IMR-90 (cell line): ENCODE measurements at regions not wholly inside any gene's neighbourhood (a gene's known extent, or its start where the extent isn't known, plus 50 kb on each side); places are given as distances from the start of the nearest gene placed in this dataset.

ENCODE experiments used
- ATAC-seq: fragments of 200-7000 bp; cut with Tn5 transposase; 2 replicates; pipeline ENCODE4 v1.9.1; 2020; ENCODE audit warnings: low read depth, mild to moderate bottlenecking, moderate library complexity
- BruUV-seq: library from RNA; stranded (reverse); fragments of 400-500 nt; replicated peaks from 2 replicates; lab custom pipeline; 2021; lab: Mats Ljungman, UMichigan
- CTCF ChIA-PET: fragments of 300-600 bp; formaldehyde crosslinking; extraction: SDS; loops from one replicate; lab custom pipeline; 2021; ENCODE audit warnings: antibody characterized with exemption; lab: Yijun Ruan, JAX
- POLR2A ChIA-PET: fragments of 300-600 bp; sonication (Branson Sonifier 250); formaldehyde crosslinking; loops from one replicate; lab custom pipeline; 2022; ENCODE audit warnings: antibody characterized with exemption; ENCODE audit not compliant: unreplicated experiment; lab: Charles Lee
- DNase-seq: peaks from one replicate; pipeline ENCODE4 v3.0.0; 2013
- H2AFZ ChIP-seq: replicated peaks from 2 replicates; pipeline ENCODE3; 2013; ENCODE audit warnings: low read length, mild to moderate bottlenecking; ENCODE audit not compliant: poor library complexity
- H2AK5ac ChIP-seq: 2 replicates; pipeline ENCODE4 v1.6.1; 2013; ENCODE audit warnings: low read depth, low read length, inconsistent platforms
- H2AK9ac ChIP-seq: replicated peaks from 2 replicates; pipeline ENCODE3; 2013; ENCODE audit warnings: mild to moderate bottlenecking, low read depth, low read length, moderate library complexity; ENCODE audit not compliant: poor library complexity
- H2BK120ac ChIP-seq: 2 replicates; pipeline ENCODE4 v1.6.1; 2013; ENCODE audit warnings: low read depth, low read length, inconsistent platforms
- H2BK15ac ChIP-seq: 3 replicates; pipeline ENCODE4 v1.6.1; 2013; ENCODE audit warnings: low read depth, low read length, inconsistent platforms
- H2BK20ac ChIP-seq: 2 replicates; pipeline ENCODE4 v1.6.1; 2013; ENCODE audit warnings: low read depth, mild to moderate bottlenecking, inconsistent platforms, low read length, moderate library complexity
- H2BK5ac ChIP-seq: 2 replicates; pipeline ENCODE4 v1.6.1; 2013; ENCODE audit warnings: mild to moderate bottlenecking, low read depth, low read length, inconsistent platforms; ENCODE audit not compliant: poor library complexity, severe bottlenecking
- H3K14ac ChIP-seq: replicated peaks from 2 replicates; pipeline ENCODE4 v1.6.1; 2013; ENCODE audit warnings: low read depth, low read length, inconsistent platforms
- H3K18ac ChIP-seq: 2 replicates; pipeline ENCODE4 v1.6.1; 2013; ENCODE audit warnings: low read depth, low read length, control low read depth
- H3K23ac ChIP-seq: 2 replicates; pipeline ENCODE4 v1.6.1; 2013; ENCODE audit warnings: low read depth, low read length, inconsistent platforms
- H3K27ac ChIP-seq: 2 replicates; pipeline ENCODE4 v1.5.1; 2013; ENCODE audit warnings: mild to moderate bottlenecking, control low read depth, low read length; ENCODE audit not compliant: insufficient read depth
- H3K27me3 ChIP-seq: 2 replicates; pipeline ENCODE4 v1.6.1; 2013; ENCODE audit warnings: low read length; ENCODE audit not compliant: control insufficient read depth, insufficient read depth
- H3K36me3 ChIP-seq: 2 replicates; pipeline ENCODE4 v1.6.1; 2013; ENCODE audit warnings: low read length, mixed read lengths; ENCODE audit not compliant: control insufficient read depth, insufficient read depth
- H3K4ac ChIP-seq: 2 replicates; pipeline ENCODE4 v1.6.1; 2013; ENCODE audit warnings: low read depth, low read length, inconsistent platforms
- H3K4me1 ChIP-seq: 2 replicates; pipeline ENCODE4 v1.6.1; 2013; ENCODE audit warnings: low read length, mixed read lengths; ENCODE audit not compliant: control insufficient read depth, insufficient read depth
- H3K4me2 ChIP-seq: 2 replicates; pipeline ENCODE4 v1.6.1; 2013; ENCODE audit warnings: low read depth, mild to moderate bottlenecking, control low read depth, low read length, moderate library complexity
- H3K4me3 ChIP-seq: 2 replicates; pipeline ENCODE4 v1.5.1; 2013; ENCODE audit warnings: low read depth, mild to moderate bottlenecking, control low read depth, low read length, moderate library complexity; ENCODE audit not compliant: insufficient read depth
- H3K56ac ChIP-seq: 2 replicates; pipeline ENCODE4 v1.6.1; 2013; ENCODE audit warnings: low read length, inconsistent platforms; ENCODE audit not compliant: insufficient read depth; ENCODE audit errors: extremely low read depth
- H3K79me1 ChIP-seq, 2 experiments: 2 replicates each; pipeline ENCODE4 v1.6.1; 2013; ENCODE audit warnings: low read length in 2 of 2, inconsistent platforms in 1 of 2, low read depth in 1 of 2
- H3K9ac ChIP-seq: 2 replicates; pipeline ENCODE4 v1.6.1; 2013; ENCODE audit warnings: low read depth, low read length, control low read depth
- H3K9me1 ChIP-seq: 2 replicates; pipeline ENCODE4 v1.6.1; 2013; ENCODE audit warnings: low read length, inconsistent platforms; ENCODE audit not compliant: insufficient read depth
- H3K9me3 ChIP-seq: 2 replicates; pipeline ENCODE4 v1.6.1; 2013; ENCODE audit warnings: low read length; ENCODE audit not compliant: control insufficient read depth, insufficient read depth
- H4K20me1 ChIP-seq: 2 replicates; pipeline ENCODE4 v1.6.1; 2013; ENCODE audit warnings: low read length, inconsistent platforms; ENCODE audit not compliant: insufficient read depth
- H4K5ac ChIP-seq: 2 replicates; pipeline ENCODE4 v1.6.1; 2013; ENCODE audit warnings: mild to moderate bottlenecking, low read depth, low read length, control low read depth
- H4K8ac ChIP-seq, 2 experiments: 2 replicates each; pipeline ENCODE4 v1.6.1; 2013; ENCODE audit warnings: low read depth in 2 of 2, low read length in 2 of 2, control low read depth in 1 of 2, inconsistent platforms in 1 of 2
- H4K91ac ChIP-seq: 2 replicates; pipeline ENCODE4 v1.6.1; 2013; ENCODE audit warnings: low read depth, low read length, inconsistent platforms; ENCODE audit not compliant: insufficient read depth
- BHLHE40 ChIP-seq: fragments of 150-350 bp; IDR thresholded peaks from 2 replicates; pipeline ENCODE4 v1.6.1; 2016; ENCODE audit warnings: mild to moderate bottlenecking, low read depth, low read length
- MAFK ChIP-seq: IDR thresholded peaks from 2 replicates; pipeline ENCODE4 v1.6.1; 2012; ENCODE audit warnings: low read depth, low read length, improper control_type of control experiment
- MAZ ChIP-seq: IDR thresholded peaks from 2 replicates; pipeline ENCODE4 v1.6.1; 2012; ENCODE audit warnings: low read depth, mild to moderate bottlenecking, low read length, improper control_type of control experiment, moderate library complexity, borderline replicate concordance
- MXI1 ChIP-seq: IDR thresholded peaks from 2 replicates; pipeline ENCODE4 v1.6.1; 2012; ENCODE audit warnings: low read depth, mild to moderate bottlenecking, low read length, moderate library complexity, borderline replicate concordance
- POLR2A ChIP-seq: IDR thresholded peaks from 2 replicates; pipeline ENCODE4 v1.6.1; 2012; ENCODE audit warnings: mild to moderate bottlenecking, low read depth, low read length
- SMC3 ChIP-seq: fragments of 150-350 bp; IDR thresholded peaks from 2 replicates; pipeline ENCODE4 v1.6.1; 2016; ENCODE audit warnings: low read depth, mild to moderate bottlenecking, antibody characterized with exemption, low read length, moderate library complexity
- WGBS, 2 experiments: methylation state at CpG; one replicate each; pipeline versions ENCODE4 v1.1.5 to v1.1.7; 2013; ENCODE audit warnings: missing lambda C conversion rate in 2 of 2; ENCODE audit not compliant: insufficient read length in 1 of 2; ENCODE audit errors: extremely low coverage in 2 of 2; 5-methylcytosine and 5-hydroxymethylcytosine counted together
- dilution Hi-C: fragments of 300-500 bp; cut with HindIII; formaldehyde crosslinking; loops from one replicate; pipeline ENCODE4 v1.14.3; 2018; ENCODE audit warnings: low sequenced_read_pairs; ENCODE audit not compliant: unreplicated experiment
- in situ Hi-C: fragments of 300-500 bp; cut with MboI; formaldehyde crosslinking; loops from 3 replicates; pipeline ENCODE4 v1.14.3; 2019; ENCODE audit warnings: low sequenced_read_pairs, inconsistent platforms, mixed read lengths
- intact Hi-C: fragments of 100-400 bp; cut with micrococcal nuclease; formaldehyde crosslinking; loops from 2 replicates; pipeline ENCODE4 v1.10.0; 2022
- TF ChIP-seq, protein P1 (sequence below): conservative IDR thresholded peaks from 2 replicates; pipeline ENCODE4 v1.5.1; 2012; ENCODE audit warnings: mild to moderate bottlenecking, low read depth, low read length, improper control_type of control experiment
- TF ChIP-seq, protein P2 (sequence below): fragments of 150-350 bp; IDR thresholded peaks from 2 replicates; pipeline ENCODE4 v1.6.1; 2016; ENCODE audit warnings: low read depth, mild to moderate bottlenecking, low read length, moderate library complexity, borderline replicate concordance
- TF ChIP-seq, protein P3 (sequence below): fragments of 150-350 bp; IDR thresholded peaks from 2 replicates; pipeline ENCODE4 v1.6.1; 2017; ENCODE audit warnings: mild to moderate bottlenecking, antibody characterized with exemption, low read length, low read depth

DNA sequence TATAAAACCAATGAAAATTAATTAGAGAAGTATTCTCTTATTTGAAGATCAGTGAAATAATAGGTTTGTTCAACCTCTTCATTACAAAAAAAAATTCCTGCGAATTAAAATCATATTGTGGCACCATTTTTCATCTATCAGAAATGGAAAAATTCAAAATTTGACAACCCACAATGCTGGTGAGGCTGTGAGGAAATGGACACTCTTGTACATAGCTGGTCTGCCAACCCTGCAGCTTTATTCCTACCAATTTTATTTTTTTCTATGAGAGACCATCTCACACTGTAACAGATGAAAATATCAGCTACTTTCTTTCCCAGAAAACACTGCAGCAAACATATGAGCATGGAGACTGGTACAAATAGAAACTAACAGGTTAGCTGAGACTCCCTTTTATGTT, 208.8 kb upstream of the SEMA3E start:
- Histone ChIP-seq H3K18ac (no peak overlapping the region), H3K9me1 (no peaks in the 10 kb centered on the region), H3K79me1 (no peaks in the 10 kb centered on the region), H2AFZ (no peak overlapping the region), H3K36me3 (no peaks in the 10 kb centered on the region), H2AK9ac (no peak overlapping the region), H4K8ac (no peak overlapping the region), H2BK5ac (no peak overlapping the region), H2BK120ac (no peak overlapping the region), H2BK20ac (no peak overlapping the region), H3K9ac (no peak overlapping the region), H3K56ac (no peak overlapping the region), H3K4me1 (no peaks in the 10 kb centered on the region), H2AK5ac (no peak overlapping the region), H3K14ac (no peak overlapping the region), H4K20me1 (no peaks in the 10 kb centered on the region), H3K27ac (no peak overlapping the region), H3K27me3 (no peaks in the 10 kb centered on the region), H3K4ac (no peak overlapping the region), H2BK15ac (no peak overlapping the region), H4K5ac (no peak overlapping the region), H3K4me2 (no peak overlapping the region), H3K4me3 (no peak overlapping the region), H3K23ac (no peak overlapping the region), H3K9me3 (no peaks in the 10 kb centered on the region), H4K91ac (no peak overlapping the region)
- in situ Hi-C loops (no loop called here), dilution Hi-C loops (no loop called here), intact Hi-C loops (no loop called here)
- CTCF ChIA-PET: interaction anchor here (0.6 kb wide), 1 partner anchor 314 kb away, joined by 5 read pairs; no protein-coding TSS in a partner anchor
- DNase-seq (no peak), ATAC-seq (no peak)
- BruUV-seq: no TSS peak
- TF ChIP-seq MAZ (no peak), BHLHE40 (no peak), SMC3 (no peak), POLR2A (no peak), MAFK (no peak), MXI1 (no peak)
- TF ChIP-seq, protein P1, sequence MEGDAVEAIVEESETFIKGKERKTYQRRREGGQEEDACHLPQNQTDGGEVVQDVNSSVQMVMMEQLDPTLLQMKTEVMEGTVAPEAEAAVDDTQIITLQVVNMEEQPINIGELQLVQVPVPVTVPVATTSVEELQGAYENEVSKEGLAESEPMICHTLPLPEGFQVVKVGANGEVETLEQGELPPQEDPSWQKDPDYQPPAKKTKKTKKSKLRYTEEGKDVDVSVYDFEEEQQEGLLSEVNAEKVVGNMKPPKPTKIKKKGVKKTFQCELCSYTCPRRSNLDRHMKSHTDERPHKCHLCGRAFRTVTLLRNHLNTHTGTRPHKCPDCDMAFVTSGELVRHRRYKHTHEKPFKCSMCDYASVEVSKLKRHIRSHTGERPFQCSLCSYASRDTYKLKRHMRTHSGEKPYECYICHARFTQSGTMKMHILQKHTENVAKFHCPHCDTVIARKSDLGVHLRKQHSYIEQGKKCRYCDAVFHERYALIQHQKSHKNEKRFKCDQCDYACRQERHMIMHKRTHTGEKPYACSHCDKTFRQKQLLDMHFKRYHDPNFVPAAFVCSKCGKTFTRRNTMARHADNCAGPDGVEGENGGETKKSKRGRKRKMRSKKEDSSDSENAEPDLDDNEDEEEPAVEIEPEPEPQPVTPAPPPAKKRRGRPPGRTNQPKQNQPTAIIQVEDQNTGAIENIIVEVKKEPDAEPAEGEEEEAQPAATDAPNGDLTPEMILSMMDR: no peak
- TF ChIP-seq, protein P2, sequence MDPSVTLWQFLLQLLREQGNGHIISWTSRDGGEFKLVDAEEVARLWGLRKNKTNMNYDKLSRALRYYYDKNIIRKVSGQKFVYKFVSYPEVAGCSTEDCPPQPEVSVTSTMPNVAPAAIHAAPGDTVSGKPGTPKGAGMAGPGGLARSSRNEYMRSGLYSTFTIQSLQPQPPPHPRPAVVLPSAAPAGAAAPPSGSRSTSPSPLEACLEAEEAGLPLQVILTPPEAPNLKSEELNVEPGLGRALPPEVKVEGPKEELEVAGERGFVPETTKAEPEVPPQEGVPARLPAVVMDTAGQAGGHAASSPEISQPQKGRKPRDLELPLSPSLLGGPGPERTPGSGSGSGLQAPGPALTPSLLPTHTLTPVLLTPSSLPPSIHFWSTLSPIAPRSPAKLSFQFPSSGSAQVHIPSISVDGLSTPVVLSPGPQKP: no peak
- TF ChIP-seq, protein P3, sequence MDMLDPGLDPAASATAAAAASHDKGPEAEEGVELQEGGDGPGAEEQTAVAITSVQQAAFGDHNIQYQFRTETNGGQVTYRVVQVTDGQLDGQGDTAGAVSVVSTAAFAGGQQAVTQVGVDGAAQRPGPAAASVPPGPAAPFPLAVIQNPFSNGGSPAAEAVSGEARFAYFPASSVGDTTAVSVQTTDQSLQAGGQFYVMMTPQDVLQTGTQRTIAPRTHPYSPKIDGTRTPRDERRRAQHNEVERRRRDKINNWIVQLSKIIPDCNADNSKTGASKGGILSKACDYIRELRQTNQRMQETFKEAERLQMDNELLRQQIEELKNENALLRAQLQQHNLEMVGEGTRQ: no peak
- no CpG with 5 or more reads among the region's 1 CpG for WGBS, 2 experiments
- POLR2A ChIA-PET: no interaction called here
